H1 (cell line): ENCODE measurements at regions not wholly inside any gene's neighbourhood (a gene's known extent, or its start where the extent isn't known, plus 50 kb on each side); places are given as distances from the start of the nearest gene placed in this dataset.

ENCODE experiments used
- CEBPB ChIP-seq: IDR thresholded peaks from 2 replicates; pipeline ENCODE4 v1.6.1; 2012; ENCODE audit warnings: low read depth, low read length
- CTCF ChIP-seq, 3 experiments: IDR thresholded peaks; 1 replicate in 2 of 3; 2 replicates in 1 of 3; pipeline versions ENCODE4 v1.5.1 to v1.6.1; 2011; ENCODE audit warnings: low read length in 3 of 3, mild to moderate bottlenecking in 3 of 3, inconsistent platforms in 2 of 3, low read depth in 1 of 3, moderate library complexity in 1 of 3; ENCODE audit not compliant: insufficient read depth in 1 of 3; ENCODE audit errors: control extremely low read depth in 1 of 3
- E2F6 ChIP-seq: IDR thresholded peaks from 2 replicates; pipeline ENCODE4 v1.6.1; 2012; ENCODE audit warnings: inconsistent platforms
- EZH2 ChIP-seq: fragments of 200-600 bp; sonication (generic); IDR thresholded peaks from 2 replicates; pipeline ENCODE4 v1.7.1; 2012; ENCODE audit warnings: low read depth, mild to moderate bottlenecking, moderate library complexity, low read length, inconsistent platforms; ENCODE audit not compliant: severe bottlenecking
- GABPA ChIP-seq: IDR thresholded peaks from 2 replicates; pipeline ENCODE4 v1.6.1; 2011; ENCODE audit warnings: mild to moderate bottlenecking, low read length, moderate library complexity, borderline replicate concordance; ENCODE audit not compliant: insufficient read depth
- JUND ChIP-seq: IDR thresholded peaks from 2 replicates; pipeline ENCODE4 v1.6.1; 2011; ENCODE audit warnings: mild to moderate bottlenecking, improper control_type of control experiment, low read length
- KDM5A ChIP-seq: fragments of 200-600 bp; IDR thresholded peaks from 2 replicates; pipeline ENCODE4 v1.7.1; 2012; ENCODE audit warnings: mild to moderate bottlenecking, low read length, inconsistent platforms, mixed read lengths
- POLR2A ChIP-seq, 2 experiments: IDR thresholded peaks; 1 replicate in 1 of 2; 2 replicates in 1 of 2; pipeline ENCODE4 v1.6.1; 2011; ENCODE audit warnings: low read depth in 2 of 2, low read length in 2 of 2, mild to moderate bottlenecking in 2 of 2; ENCODE audit errors: control extremely low read depth in 1 of 2
- POLR2AphosphoS5 ChIP-seq: IDR thresholded peaks from 2 replicates; pipeline ENCODE4 v1.6.1; 2011; ENCODE audit warnings: low read depth, low read length
- SIN3A ChIP-seq, 2 experiments: IDR thresholded peaks in 1 of 2; conservative IDR thresholded peaks in 1 of 2; 2 replicates each; pipeline ENCODE4 v1.6.1; 2011 to 2012; ENCODE audit warnings: low read length in 2 of 2, improper control_type of control experiment in 1 of 2, low read depth in 1 of 2, mild to moderate bottlenecking in 1 of 2
- SIX5 ChIP-seq: IDR thresholded peaks from 2 replicates; pipeline ENCODE4 v1.6.1; 2011; ENCODE audit warnings: mild to moderate bottlenecking, low read depth, low read length
- SUZ12 ChIP-seq: fragments of 200-600 bp; sonication (generic); IDR thresholded peaks from 2 replicates; pipeline ENCODE4 v1.6.1; 2012; ENCODE audit warnings: mild to moderate bottlenecking, inconsistent platforms, low read length, moderate library complexity, mixed read lengths
- TAF1 ChIP-seq: IDR thresholded peaks from 2 replicates; pipeline ENCODE4 v1.6.1; 2011; ENCODE audit warnings: mild to moderate bottlenecking, low read depth, low read length

- TF ChIP-seq KDM5A (no peak), CTCF (IDR thresholded peaks at IDR 0.05; ENCODE audit: control extremely low read depth in 1 of 3, insufficient read depth in 1 of 3, low read depth in 1 of 3, low read length in 3 of 3) (no peak), TAF1 (no peak), SIN3A (conservative IDR thresholded peaks at IDR 0.05 in 1 of 2, IDR thresholded peaks at IDR 0.05 in 1 of 2; ENCODE audit: low read depth in 1 of 2, low read length in 2 of 2) (no peak), SUZ12 (no peak), POLR2A (IDR thresholded peaks at IDR 0.05; ENCODE audit: control extremely low read depth in 1 of 2, low read depth in 2 of 2, low read length in 2 of 2) (no peak), SIX5 (no peak), JUND (no peak), E2F6 (no peak), POLR2AphosphoS5 (no peak), GABPA (no peak), CEBPB (no peak), EZH2 (no peak)
Observed at GRCh38 chr1:106063510-106063909, 993.0 kb upstream of the PRMT6 start.
